SIG-M5 treated with dmso at 0.1 percent for 504 hours (cell line): ENCODE measurements at regions not wholly inside any gene's neighbourhood (a gene's known extent, or its start where the extent isn't known, plus 50 kb on each side); places are given as distances from the start of the nearest gene placed in this dataset.

Experiments used
- DNase-seq: peaks from one replicate; lab custom pipeline; 2025; ENCODE audit not compliant: unreplicated experiment; lab: John Stamatoyannopoulos, UW

GRCh38 chr1:87219626-87220025 is 109.1 kb upstream of the LMO4 start:
- DNase-seq: peak; percentile 16

- no peak for DNase-seq
Observed at GRCh38 chr1:87220993-87221392, 107.7 kb upstream of the LMO4 start.

- DNase-seq: no peak
Observed at GRCh38 chr1:87224201-87224600, 104.5 kb upstream of the LMO4 start.

- no peak for DNase-seq
Observed at GRCh38 chr1:87225171-87225570, 103.5 kb upstream of the LMO4 start.

- peak; percentile 56 for DNase-seq
Observed at GRCh38 chr1:87226341-87226760, 102.3 kb upstream of the LMO4 start.

GRCh38 chr1:87227651-87228050 is 101.0 kb upstream of the LMO4 start:
- DNase-seq: no peak

- no peak for DNase-seq
Observed at GRCh38 chr1:87230501-87230900, 98.2 kb upstream of the LMO4 start.

- no peak for DNase-seq
Observed at GRCh38 chr1:87231703-87232367, 96.8 kb upstream of the LMO4 start.

GRCh38 chr1:87236585-87236984 is 92.1 kb upstream of the LMO4 start:
- no peak for DNase-seq

GRCh38 chr1:87239997-87240605 is 88.6 kb upstream of the LMO4 start:
- no peak for DNase-seq

- DNase-seq: no peak
Observed at GRCh38 chr1:87240661-87241285, 87.9 kb upstream of the LMO4 start.

GRCh38 chr1:87242445-87243185 is 86.1 kb upstream of the LMO4 start:
- DNase-seq: no peak

- DNase-seq: no peak
Observed at GRCh38 chr1:87243573-87243972, 85.1 kb upstream of the LMO4 start.

- DNase-seq: no peak
Observed at GRCh38 chr1:87246436-87246835, 82.2 kb upstream of the LMO4 start.

- no peak for DNase-seq
Observed at GRCh38 chr1:87249803-87250202, 78.9 kb upstream of the LMO4 start.

GRCh38 chr1:87250336-87250735 is 78.3 kb upstream of the LMO4 start:
- peak; percentile 12 for DNase-seq

- DNase-seq: peak; percentile 51
Observed at GRCh38 chr1:87252406-87252805, 76.3 kb upstream of the LMO4 start.

GRCh38 chr1:87262688-87263087 is 66.0 kb upstream of the LMO4 start:
- no peak for DNase-seq

GRCh38 chr1:87263281-87263680 is 65.4 kb upstream of the LMO4 start:
- DNase-seq: no peak

- no peak for DNase-seq
Observed at GRCh38 chr1:87263785-87264184, 64.9 kb upstream of the LMO4 start.

- DNase-seq: no peak
Observed at GRCh38 chr1:87264976-87265375, 63.7 kb upstream of the LMO4 start.

- no peak for DNase-seq
Observed at GRCh38 chr1:87265786-87266185, 62.9 kb upstream of the LMO4 start.
